ENCODE measurements at regions not wholly inside any gene's neighbourhood (a gene's known extent, or its start where the extent isn't known, plus 50 kb on each side); places are given as distances from the start of the nearest gene placed in this dataset.

DNA sequence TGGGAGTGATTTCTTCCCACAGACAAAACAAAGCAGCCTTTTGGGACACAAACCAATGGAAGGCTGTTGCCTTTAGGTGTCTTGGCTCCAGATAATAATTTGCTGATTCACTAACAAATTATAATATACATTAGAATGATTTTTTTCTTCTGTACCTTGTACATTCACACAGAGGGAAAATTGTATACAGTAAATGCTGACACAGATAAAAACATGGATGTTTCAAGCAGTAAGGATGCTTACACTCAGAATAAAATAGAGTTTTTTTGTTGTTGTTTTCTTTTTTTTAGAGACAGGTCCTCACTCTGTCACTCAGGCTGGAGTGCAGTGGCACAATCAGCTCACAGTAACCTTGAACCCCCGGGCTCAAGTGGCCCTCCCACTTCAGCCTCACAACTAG, 109.2 kb upstream of the TRPC6 start:
- no peak overlapping the region for H2AK5ac ChIP-seq (ENCODE audit: low read depth, low read length)
- H2BK20ac ChIP-seq (ENCODE audit: low read length): no peak overlapping the region
- CTCF ChIA-PET (ENCODE audit: partially characterized antibody): no interaction called here
- H2AFZ ChIP-seq (ENCODE audit: low read length): no peak overlapping the region
- H3K18ac ChIP-seq (ENCODE audit: extremely low read depth, low read length): no peak overlapping the region
- POLR2A ChIA-PET (ENCODE audit: partially characterized antibody): no interaction called here
- H3K79me2 ChIP-seq (ENCODE audit: control insufficient read depth in 1 of 2, insufficient read depth in 2 of 2, low read length in 2 of 2): no peaks in the 10 kb centered on the region
- no peaks in the 10 kb centered on the region for H3K23me2 ChIP-seq (ENCODE audit: low read depth, low read length)
- no peaks in the 10 kb centered on the region for H3K27me3 ChIP-seq (replicated peaks in 1 of 4; ENCODE audit: control insufficient read depth in 3 of 4, extremely low read depth in 1 of 4, insufficient read depth in 3 of 4, low read length in 3 of 4)
- no peak overlapping the region for H2BK12ac ChIP-seq (ENCODE audit: low read depth, low read length)
- H3K9ac ChIP-seq (replicated peaks in 1 of 4; ENCODE audit: extremely low read depth in 1 of 4, low read depth in 3 of 4, low read length in 3 of 4): no peak overlapping the region
- no peaks in the 10 kb centered on the region for H3K4me1 ChIP-seq (replicated peaks in 1 of 4; ENCODE audit: control insufficient read depth in 3 of 4, insufficient read depth in 4 of 4, low read length in 3 of 4)
- no peak for DNase-seq (ENCODE audit: low read depth in 1 of 2, low spot score in 2 of 2)
- H4K91ac ChIP-seq (replicated peaks; ENCODE audit: insufficient read length, low read length): no peak overlapping the region
- no peak overlapping the region for H4K8ac ChIP-seq (ENCODE audit: extremely low read depth, insufficient read depth, low read length)
- no peaks in the 10 kb centered on the region for H3K36me3 ChIP-seq (ENCODE audit: control insufficient read depth in 2 of 4, insufficient read depth in 4 of 4, low read length in 3 of 4)
- H3K27ac ChIP-seq (ENCODE audit: low read depth, low read length): no peak overlapping the region
- no peak overlapping the region for H2BK5ac ChIP-seq (ENCODE audit: low read depth, low read length)
- H2BK15ac ChIP-seq (ENCODE audit: low read length): no peak overlapping the region
- H2BK120ac ChIP-seq (replicated peaks; ENCODE audit: low read depth, low read length): no peak overlapping the region
- H3K4me3 ChIP-seq (ENCODE audit: extremely low read depth in 1 of 4, insufficient read depth in 2 of 4, low read depth in 3 of 4, low read length in 4 of 4): no peak overlapping the region
- H3K4me2 ChIP-seq (ENCODE audit: insufficient read depth in 1 of 2, low read depth in 2 of 2, low read length in 2 of 2): no peak overlapping the region
- H3K56ac ChIP-seq (replicated peaks; ENCODE audit: insufficient read length, low read depth, low read length): no peak overlapping the region
- no peak overlapping the region for H3K4ac ChIP-seq (replicated peaks; ENCODE audit: insufficient read length, low read depth, low read length)
- H4K5ac ChIP-seq (ENCODE audit: insufficient read length, low read depth, low read length): no peak overlapping the region
- H3K14ac ChIP-seq (ENCODE audit: insufficient read length): no peak overlapping the region
- H3K9me3 ChIP-seq (ENCODE audit: insufficient read depth in 2 of 2, low read depth in 1 of 2, low read length in 1 of 2): no peaks in the 10 kb centered on the region; a peak in 1 of 4 replicates
- no peaks in the 10 kb centered on the region for H3K79me1 ChIP-seq (ENCODE audit: low read depth, low read length)
- WGBS, 2 experiments (ENCODE audit: extremely low coverage in 1 of 2, insufficient coverage in 1 of 2, insufficient read length in 1 of 2, insufficient replicate concordance in 2 of 2, low coverage in 1 of 2, low lambda C conversion rate in 2 of 2, missing lambda C conversion rate in 1 of 2): 21% methylated on average over 1 of the region's 1 CpG; no CpG with 5 or more reads in 1 of the 2 experiments
- no peak overlapping the region for H3K23ac ChIP-seq (ENCODE audit: insufficient read length)
- no peaks in the 10 kb centered on the region for H4K20me1 ChIP-seq (replicated peaks in 1 of 2; ENCODE audit: control insufficient read depth in 1 of 2, insufficient read depth in 2 of 2, low read length in 2 of 2)
- no peak for FAIRE-seq
- TF ChIP-seq POLR2AphosphoS5 (IDR thresholded peaks at IDR 0.05; ENCODE audit: low read depth, low read length) (no peak), RAD21 (IDR thresholded peaks at IDR 0.05 in 1 of 2, conservative IDR thresholded peaks at IDR 0.05 in 1 of 2; ENCODE audit: low read depth in 2 of 2, low read length in 2 of 2) (no peak), CHD2 (IDR thresholded peaks at IDR 0.05; ENCODE audit: low read length) (no peak), HDAC6 (IDR thresholded peaks at IDR 0.05; ENCODE audit: low read depth, low read length) (no peak), FOSL1 (IDR thresholded peaks at IDR 0.05; ENCODE audit: insufficient read depth, low read depth, low read length) (no peak), TAF1 (IDR thresholded peaks at IDR 0.05; ENCODE audit: low read depth, low read length) (no peak), CBX5 (IDR thresholded peaks at IDR 0.05; ENCODE audit: low read depth, low read length) (no peak), SIRT6 (IDR thresholded peaks at IDR 0.05; ENCODE audit: low read length) (no peak), USF2 (IDR thresholded peaks at IDR 0.05; ENCODE audit: low read length) (no peak), BCL11A (IDR thresholded peaks at IDR 0.05; ENCODE audit: low read depth in 2 of 2, low read length in 2 of 2) (no peak), HDAC2 (IDR thresholded peaks at IDR 0.05; ENCODE audit: borderline replicate concordance in 1 of 2, low read depth in 2 of 2, low read length in 2 of 2) (no peak), GABPA (IDR thresholded peaks at IDR 0.05; ENCODE audit: borderline replicate concordance, insufficient read depth, low read length) (no peak), SP2 (IDR thresholded peaks at IDR 0.05; ENCODE audit: low read length) (no peak)
- TF ChIP-seq, protein P1, sequence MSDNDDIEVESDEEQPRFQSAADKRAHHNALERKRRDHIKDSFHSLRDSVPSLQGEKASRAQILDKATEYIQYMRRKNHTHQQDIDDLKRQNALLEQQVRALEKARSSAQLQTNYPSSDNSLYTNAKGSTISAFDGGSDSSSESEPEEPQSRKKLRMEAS (IDR thresholded peaks at IDR 0.05): no peak
